Endothelial cell of umbilical vein (primary cell): ENCODE measurements at regions not wholly inside any gene's neighbourhood (a gene's known extent, or its start where the extent isn't known, plus 50 kb on each side); places are given as distances from the start of the nearest gene placed in this dataset.

Source experiments
- BruUV-seq: library from RNA; stranded (reverse); fragments of 400-500 nt; replicated peaks from 2 replicates; lab custom pipeline; 2021; lab: Mats Ljungman, UMichigan
- CTCF ChIA-PET: fragments of 300-600, 350-600 bp; sonication (Branson Sonifier 250); formaldehyde crosslinking; loops from one replicate; lab custom pipeline; 2021; ENCODE audit warnings: antibody characterized with exemption, inconsistent platforms; lab: Charles Lee
- POLR2A ChIA-PET: fragments of 300-600, 350-600 bp; sonication (Branson Sonifier 250); formaldehyde crosslinking; loops from one replicate; lab custom pipeline; 2021; ENCODE audit warnings: antibody characterized with exemption, inconsistent platforms; lab: Charles Lee
- DNase-seq: peaks from one replicate; pipeline ENCODE4 v3.0.0-alpha.2; 2011; ENCODE audit warnings: low read depth, low spot score
- FAIRE-seq: peaks from 2 replicates; lab custom pipeline; 2011; peaks lifted over from hg19 to GRCh38; lab: Jason Lieb, UNC
- H2AFZ ChIP-seq: 2 replicates; pipeline ENCODE4 v1.6.0; 2012; ENCODE audit warnings: low read depth, low read length, control low read depth, inconsistent platforms
- H3K27ac ChIP-seq: 2 replicates; pipeline ENCODE4 v1.5.1; 2011; ENCODE audit warnings: low read depth, mild to moderate bottlenecking, control low read depth, low read length, moderate library complexity; ENCODE audit not compliant: insufficient read depth
- H3K27me3 ChIP-seq, 2 experiments: 2 replicates each; pipeline versions ENCODE4 v1.6.0 to v1.6.1; 2011; ENCODE audit warnings: low read length in 2 of 2, mixed read lengths in 1 of 2; ENCODE audit not compliant: control insufficient read depth in 2 of 2, insufficient read depth in 2 of 2
- H3K36me3 ChIP-seq, 2 experiments: 2 replicates in 1 of 2; 3 replicates in 1 of 2; pipeline ENCODE4 v1.5.1; 2011; ENCODE audit warnings: low read length in 2 of 2, mild to moderate bottlenecking in 1 of 2, moderate library complexity in 1 of 2; ENCODE audit not compliant: control insufficient read depth in 2 of 2, insufficient read depth in 2 of 2; ENCODE audit errors: extremely low read depth in 1 of 2
- H3K4me1 ChIP-seq: 3 replicates; pipeline ENCODE4 v1.5.1; 2011; ENCODE audit warnings: mild to moderate bottlenecking, low read length; ENCODE audit not compliant: control insufficient read depth, insufficient read depth; ENCODE audit errors: extremely low read depth
- H3K4me2 ChIP-seq: 2 replicates; pipeline ENCODE4 v1.6.1; 2011; ENCODE audit warnings: low read length, control low read depth, mixed read lengths; ENCODE audit not compliant: insufficient read depth
- H3K4me3 ChIP-seq, 3 experiments: fragments of 200-600 bp in 1 of 3; sonication (generic), shearing (Covaris generic) in 1 of 3; replicated peaks in 1 of 3; 2 replicates each; pipeline ENCODE4 v1.5.1; 2011 to 2016; ENCODE audit warnings: control low read depth in 3 of 3, low read length in 3 of 3, mild to moderate bottlenecking in 2 of 3, inconsistent platforms in 1 of 3, low read depth in 1 of 3, moderate library complexity in 1 of 3; ENCODE audit not compliant: insufficient read depth in 1 of 3
- H3K79me2 ChIP-seq: 2 replicates; pipeline ENCODE4 v1.6.0; 2012; ENCODE audit warnings: low read length, inconsistent platforms; ENCODE audit not compliant: control insufficient read depth, insufficient read depth
- H3K9ac ChIP-seq: replicated peaks from 2 replicates; pipeline ENCODE3; 2011; ENCODE audit warnings: low read length, control low read depth; ENCODE audit not compliant: insufficient read depth; ENCODE audit errors: extremely low read depth
- H3K9me1 ChIP-seq: replicated peaks from 3 replicates; pipeline ENCODE4 v1.6.0; 2011; ENCODE audit warnings: mild to moderate bottlenecking, low read length; ENCODE audit not compliant: control insufficient read depth, insufficient read depth; ENCODE audit errors: extremely low read depth
- H3K9me3 ChIP-seq: replicated peaks from 2 replicates; pipeline ENCODE4 v1.5.1; 2012; ENCODE audit warnings: low read length, inconsistent platforms; ENCODE audit not compliant: control insufficient read depth, insufficient read depth
- H4K20me1 ChIP-seq: replicated peaks from 2 replicates; pipeline ENCODE3; 2011; ENCODE audit warnings: mild to moderate bottlenecking, low read length; ENCODE audit not compliant: control insufficient read depth, insufficient read depth; ENCODE audit errors: extremely low read depth
- EZH2 ChIP-seq: IDR thresholded peaks from 2 replicates; pipeline ENCODE4 v1.6.1; 2012; ENCODE audit warnings: borderline replicate concordance, low read depth, mild to moderate bottlenecking, moderate library complexity, low read length, inconsistent platforms; ENCODE audit not compliant: severe bottlenecking
- FOS ChIP-seq: IDR thresholded peaks from 2 replicates; pipeline ENCODE4 v1.6.1; 2011; ENCODE audit warnings: mild to moderate bottlenecking, low read length, moderate library complexity, borderline replicate concordance; ENCODE audit not compliant: insufficient read depth
- GATA2 ChIP-seq: IDR thresholded peaks from 2 replicates; pipeline ENCODE4 v1.7.0; 2011; ENCODE audit warnings: low read depth, mild to moderate bottlenecking, moderate library complexity, mixed read lengths, low read length; ENCODE audit not compliant: insufficient read length, insufficient read depth
- JUN ChIP-seq: IDR thresholded peaks from 2 replicates; pipeline ENCODE4 v1.6.1; 2011; ENCODE audit warnings: borderline replicate concordance, low read depth; ENCODE audit not compliant: insufficient read length, insufficient read depth
- MAX ChIP-seq: IDR thresholded peaks from 2 replicates; pipeline ENCODE4 v1.6.1; 2011; ENCODE audit not compliant: insufficient read depth, insufficient read length
- MYC ChIP-seq: IDR thresholded peaks from one replicate; pipeline ENCODE4 v1.6.1; 2011; ENCODE audit warnings: mild to moderate bottlenecking, low read depth, low read length
- POLR2A ChIP-seq: IDR thresholded peaks from 2 replicates; pipeline ENCODE4 v1.6.1; 2012; ENCODE audit warnings: low read depth, mild to moderate bottlenecking, control low read depth, low read length
- POLR2AphosphoS5 ChIP-seq: IDR thresholded peaks from 2 replicates; pipeline ENCODE4 v1.6.1; 2012; ENCODE audit warnings: low read depth, mild to moderate bottlenecking, control low read depth, low read length, moderate library complexity; ENCODE audit not compliant: insufficient read depth
- dilution Hi-C: fragments of 300-500 bp; cut with MboI; formaldehyde crosslinking; loops from one replicate; pipeline ENCODE4 v1.15.0; 2019; ENCODE audit warnings: low sequenced_read_pairs; ENCODE audit not compliant: extremely low pct_ligation_motif_present
- intact Hi-C: fragments of 100-400 bp; cut with micrococcal nuclease; formaldehyde crosslinking; loops from one replicate; pipeline ENCODE4 v1.10.0; 2022
- TF ChIP-seq, protein P1 (sequence below), 2 donors: IDR thresholded peaks; 1 replicate in 1 of 2; 2 replicates in 1 of 2; pipeline ENCODE4 v1.5.1; 2011; ENCODE audit warnings: low read length in 2 of 2, mild to moderate bottlenecking in 2 of 2, moderate library complexity in 2 of 2, control low read depth in 1 of 2, inconsistent platforms in 1 of 2, low read depth in 1 of 2; ENCODE audit not compliant: insufficient read depth in 1 of 2; ENCODE audit errors: extremely low read depth in 1 of 2

GRCh38 chr18:71106701-71107100, 817.9 kb downstream of the SOCS6 start:
- no peaks in the 10 kb centered on the region for H3K9me3 ChIP-seq
- ChIA-PET POLR2A (no interaction called here), CTCF (interaction anchor here (0.6 to 1.6 kb wide), 4 partner anchors 8 to 70 kb away, joined by 3 to 6 read pairs (median 3); no protein-coding TSS in a partner anchor)
- no peaks in the 10 kb centered on the region for H3K4me1 ChIP-seq
- no peak overlapping the region for H3K4me2 ChIP-seq
- no peak for TF ChIP-seq JUN
- no peak for TF ChIP-seq FOS
- no peak for TF ChIP-seq GATA2
- no peak for TF ChIP-seq MAX
- TF ChIP-seq, protein P1, sequence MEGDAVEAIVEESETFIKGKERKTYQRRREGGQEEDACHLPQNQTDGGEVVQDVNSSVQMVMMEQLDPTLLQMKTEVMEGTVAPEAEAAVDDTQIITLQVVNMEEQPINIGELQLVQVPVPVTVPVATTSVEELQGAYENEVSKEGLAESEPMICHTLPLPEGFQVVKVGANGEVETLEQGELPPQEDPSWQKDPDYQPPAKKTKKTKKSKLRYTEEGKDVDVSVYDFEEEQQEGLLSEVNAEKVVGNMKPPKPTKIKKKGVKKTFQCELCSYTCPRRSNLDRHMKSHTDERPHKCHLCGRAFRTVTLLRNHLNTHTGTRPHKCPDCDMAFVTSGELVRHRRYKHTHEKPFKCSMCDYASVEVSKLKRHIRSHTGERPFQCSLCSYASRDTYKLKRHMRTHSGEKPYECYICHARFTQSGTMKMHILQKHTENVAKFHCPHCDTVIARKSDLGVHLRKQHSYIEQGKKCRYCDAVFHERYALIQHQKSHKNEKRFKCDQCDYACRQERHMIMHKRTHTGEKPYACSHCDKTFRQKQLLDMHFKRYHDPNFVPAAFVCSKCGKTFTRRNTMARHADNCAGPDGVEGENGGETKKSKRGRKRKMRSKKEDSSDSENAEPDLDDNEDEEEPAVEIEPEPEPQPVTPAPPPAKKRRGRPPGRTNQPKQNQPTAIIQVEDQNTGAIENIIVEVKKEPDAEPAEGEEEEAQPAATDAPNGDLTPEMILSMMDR (IDR thresholded peaks at IDR 0.05; ENCODE audit: extremely low read depth in 1 of 2, insufficient read depth in 1 of 2, low read depth in 1 of 2, low read length in 2 of 2) = no peak
- TF ChIP-seq POLR2AphosphoS5 = no peak
- no peak for TF ChIP-seq POLR2A
- no peak for TF ChIP-seq EZH2
- TF ChIP-seq MYC = no peak
- peak overlapping the region; percentile 93 for H2AFZ ChIP-seq
- H3K9ac ChIP-seq = no peak overlapping the region
- BruUV-seq = no TSS peak
- no peak overlapping the region for H3K4me3 ChIP-seq
- no peaks in the 10 kb centered on the region for H3K36me3 ChIP-seq
- no peaks in the 10 kb centered on the region for H3K9me1 ChIP-seq
- FAIRE-seq (no peak), DNase-seq (no peak)
- no peak overlapping the region for H3K27ac ChIP-seq
- H4K20me1 ChIP-seq = no peaks in the 10 kb centered on the region
- H3K79me2 ChIP-seq = no peaks in the 10 kb centered on the region
- H3K27me3 ChIP-seq = no peaks in the 10 kb centered on the region
- dilution Hi-C loops (no loop called here), intact Hi-C loops (no loop called here)
